HG03521 (cell line): ENCODE measurements at regions not wholly inside any gene's neighbourhood (a gene's known extent, or its start where the extent isn't known, plus 50 kb on each side); places are given as distances from the start of the nearest gene placed in this dataset.

Experiments
- ATAC-seq: cut with Tn5 transposase; IDR thresholded peaks from one replicate; pipeline ENCODE4 v1.9.1; 2021; ENCODE audit warnings: mild to moderate bottlenecking, moderate library complexity; ENCODE audit not compliant: unreplicated experiment

DNA sequence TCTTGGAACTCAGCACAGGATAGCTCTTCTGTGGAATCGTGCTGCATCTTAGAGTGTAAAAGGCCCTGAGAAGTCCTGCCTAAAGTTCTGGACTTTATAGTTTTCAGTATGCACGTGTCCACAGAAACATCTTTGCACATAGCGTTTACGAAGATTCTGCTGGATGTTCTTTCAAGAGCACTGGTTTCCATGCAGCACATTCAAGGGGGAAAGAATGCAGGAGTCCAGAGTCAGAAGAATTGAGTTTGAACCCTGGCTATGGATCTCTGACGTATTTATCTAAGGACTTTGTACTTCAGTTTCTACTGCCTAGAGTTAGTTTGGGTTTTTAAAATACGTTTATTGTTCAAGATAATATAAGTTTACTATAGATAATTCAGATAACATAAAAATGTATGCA lies 282.8 kb upstream of the ZMIZ1 start:
- ATAC-seq: no peak

DNA sequence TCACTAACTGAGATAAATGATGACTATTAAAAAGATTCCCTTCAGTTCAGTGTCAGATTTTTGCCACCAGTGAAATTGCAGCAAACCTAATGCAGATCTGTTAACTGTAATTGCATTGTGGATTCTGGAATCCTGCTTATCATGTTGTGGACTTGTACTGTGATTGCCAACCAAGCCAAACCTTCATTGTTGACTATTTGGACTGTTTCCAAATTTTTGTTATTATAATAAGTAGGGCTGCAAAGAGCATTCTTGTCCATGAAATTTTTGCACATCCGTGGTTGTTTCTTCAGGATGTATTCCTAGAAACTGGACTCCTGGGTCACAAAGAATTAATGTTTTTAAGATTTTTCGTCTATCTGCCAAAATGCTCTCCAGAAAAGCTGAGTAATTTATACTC lies 281.6 kb upstream of the ZMIZ1 start:
- ATAC-seq: no peak

DNA sequence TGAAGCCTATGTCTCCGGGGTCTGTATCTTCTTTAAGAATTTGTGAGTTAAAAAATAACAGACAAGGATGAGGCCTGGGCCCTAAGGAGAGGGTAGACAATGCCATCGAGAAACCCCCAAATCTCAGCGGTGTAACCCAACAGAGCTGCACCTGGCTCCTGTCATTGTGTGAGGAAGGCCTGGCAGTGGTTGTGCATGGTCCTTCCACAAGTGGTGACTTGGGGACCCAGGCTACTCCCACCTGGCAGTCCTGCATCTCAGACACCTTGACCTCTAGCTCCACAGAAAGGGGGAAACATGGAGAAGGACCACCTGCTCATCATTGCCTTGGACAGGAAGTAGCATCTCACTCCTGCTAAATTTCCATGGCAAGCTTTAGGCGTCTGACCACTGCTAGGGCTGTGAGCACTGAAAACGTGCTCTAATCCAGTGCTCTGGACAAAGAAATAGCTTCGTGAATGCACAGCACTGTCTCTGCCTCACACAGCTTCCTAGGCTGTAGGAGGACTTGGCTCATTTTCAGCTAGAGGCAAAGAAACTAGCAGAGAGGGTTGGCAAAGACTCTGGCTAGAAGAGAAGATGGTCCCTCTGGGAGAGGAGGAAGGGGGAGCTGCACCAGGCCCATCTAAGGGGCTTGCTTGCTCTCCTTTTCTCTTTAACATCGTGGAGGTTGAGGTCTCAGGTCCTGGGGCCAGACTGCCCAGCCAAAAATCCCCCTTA lies 273.9 kb upstream of the ZMIZ1 start:
- ATAC-seq: no peak

DNA sequence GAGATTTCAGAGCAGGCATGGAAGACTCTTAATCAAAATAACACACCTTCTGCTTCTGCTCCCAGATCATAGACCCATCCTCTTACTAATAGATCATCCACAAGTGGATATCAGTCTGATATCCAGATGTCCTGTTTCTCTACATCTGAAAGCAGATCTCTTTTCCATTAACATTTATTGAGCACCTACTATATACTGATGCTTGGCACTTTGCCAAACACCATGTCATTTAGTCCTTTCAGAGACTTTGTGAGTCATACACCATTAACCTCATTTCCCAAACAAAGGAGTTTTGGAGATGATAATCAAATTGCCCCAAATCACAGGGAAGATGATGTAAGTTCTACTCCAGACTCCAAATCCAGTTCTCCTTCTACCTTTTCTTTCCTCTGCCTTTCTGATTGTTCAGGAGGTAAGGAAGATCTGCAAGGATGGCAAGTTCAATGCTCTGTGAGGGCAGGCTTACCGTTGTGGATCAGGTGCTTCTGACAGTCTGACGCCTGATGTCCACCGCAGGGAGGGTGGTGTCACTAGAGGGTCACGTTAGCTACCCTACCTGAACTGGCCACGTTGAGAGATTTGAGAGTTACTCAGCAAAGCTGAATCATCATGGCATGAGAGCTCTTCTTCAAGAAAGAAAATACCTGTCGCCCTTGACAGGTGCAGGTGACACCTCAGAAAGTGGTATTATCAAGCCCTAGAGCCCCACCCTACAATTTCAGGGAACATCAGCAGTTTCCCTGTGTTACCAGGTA lies 269.6 kb upstream of the ZMIZ1 start:
- ATAC-seq: no peak

DNA sequence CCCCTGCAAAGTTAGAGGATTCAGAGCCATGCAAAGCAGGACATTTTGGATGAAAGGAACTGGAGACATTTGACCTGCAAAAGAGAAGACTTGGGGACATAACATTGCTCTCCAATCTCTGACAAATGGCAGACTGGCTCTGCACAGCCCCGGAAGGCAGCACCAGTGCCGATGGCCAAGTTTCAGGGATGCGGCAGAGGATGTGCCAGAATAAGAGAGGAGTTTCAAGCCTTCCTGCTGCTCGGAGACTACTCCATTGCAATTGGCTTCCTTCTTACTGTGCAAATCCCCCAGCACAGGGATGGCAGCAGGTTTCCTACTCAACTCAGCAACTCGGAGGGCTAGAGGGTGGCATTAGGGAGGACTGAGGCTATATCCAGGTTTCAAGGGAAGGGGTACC lies 268.8 kb upstream of the ZMIZ1 start:
- ATAC-seq: no peak

DNA sequence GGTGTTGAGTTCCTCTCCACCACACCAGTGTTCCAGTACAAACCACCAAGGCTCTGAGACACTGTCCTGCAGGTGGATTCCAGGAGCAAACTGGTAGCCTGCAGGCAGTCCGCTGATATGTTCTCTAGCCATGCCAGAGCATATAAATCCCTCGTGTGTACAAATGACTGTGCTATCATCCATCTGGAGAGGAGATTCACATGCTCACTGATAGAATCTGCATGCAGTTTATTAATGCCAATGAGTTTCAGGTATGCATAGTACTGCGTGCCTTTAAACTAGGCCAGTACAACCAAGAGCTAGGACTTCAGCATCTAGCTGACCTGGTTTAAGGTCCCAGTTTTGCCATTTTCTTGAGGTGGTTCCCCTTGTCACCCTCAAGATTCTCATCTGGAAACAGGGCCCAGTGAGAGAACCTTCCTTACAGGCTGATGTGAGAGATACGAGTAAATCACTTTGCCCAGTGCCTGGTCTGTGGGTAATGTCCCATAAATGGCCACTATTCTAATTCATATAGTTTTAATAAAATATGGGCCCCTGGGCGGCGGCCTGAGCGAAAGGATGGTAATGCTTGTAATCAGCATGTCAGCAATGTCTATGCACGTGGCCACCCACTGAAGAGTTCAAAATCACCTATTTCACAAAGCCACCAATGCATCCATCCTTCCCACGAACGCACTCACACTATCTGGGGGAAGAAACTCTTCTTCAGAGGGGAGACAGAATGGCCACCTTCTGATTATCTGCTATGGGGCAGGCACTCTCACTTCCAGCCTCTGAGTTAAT lies 268.0 kb upstream of the ZMIZ1 start:
- ATAC-seq: no peak

DNA sequence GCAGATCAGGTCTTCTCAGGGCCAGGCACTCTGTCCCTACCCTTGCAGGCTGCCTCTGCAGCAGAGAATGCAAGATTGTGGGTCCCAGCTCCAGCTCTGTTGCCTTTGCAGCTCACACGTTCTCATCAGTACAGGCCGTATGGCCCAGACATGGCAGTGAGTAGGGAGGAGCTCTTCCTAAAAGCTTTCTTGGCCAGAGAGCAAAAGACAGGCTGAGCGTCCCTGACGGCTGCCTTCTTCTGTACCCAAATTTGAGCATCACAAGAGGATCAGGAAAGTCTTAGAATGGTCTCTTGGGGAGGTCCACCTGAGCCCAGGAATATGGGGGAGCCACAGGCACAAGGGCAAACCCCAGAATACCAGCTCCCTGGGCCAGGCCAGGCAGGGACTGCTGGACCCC lies 266.3 kb upstream of the ZMIZ1 start:
- no peak for ATAC-seq

DNA sequence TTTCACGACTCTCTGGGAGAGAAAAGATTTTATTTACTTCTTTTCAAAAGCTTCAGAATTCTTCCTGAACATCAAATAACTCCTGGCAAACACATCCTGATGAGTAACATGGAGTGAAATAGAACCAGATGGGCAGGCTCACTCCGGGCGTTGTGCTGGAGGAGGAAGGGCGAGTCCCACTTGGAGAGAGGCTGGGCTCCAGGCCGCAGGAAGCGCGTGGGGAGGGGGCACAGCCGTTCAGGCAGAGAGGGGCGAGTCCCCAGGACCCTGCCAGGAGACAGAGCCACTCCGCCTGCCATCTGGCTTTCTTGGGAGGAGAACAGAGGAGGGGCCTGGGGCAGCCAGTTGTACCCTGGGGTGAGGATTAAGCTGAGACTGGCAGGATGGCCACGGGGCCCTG lies 265.9 kb upstream of the ZMIZ1 start:
- ATAC-seq: no peak

DNA sequence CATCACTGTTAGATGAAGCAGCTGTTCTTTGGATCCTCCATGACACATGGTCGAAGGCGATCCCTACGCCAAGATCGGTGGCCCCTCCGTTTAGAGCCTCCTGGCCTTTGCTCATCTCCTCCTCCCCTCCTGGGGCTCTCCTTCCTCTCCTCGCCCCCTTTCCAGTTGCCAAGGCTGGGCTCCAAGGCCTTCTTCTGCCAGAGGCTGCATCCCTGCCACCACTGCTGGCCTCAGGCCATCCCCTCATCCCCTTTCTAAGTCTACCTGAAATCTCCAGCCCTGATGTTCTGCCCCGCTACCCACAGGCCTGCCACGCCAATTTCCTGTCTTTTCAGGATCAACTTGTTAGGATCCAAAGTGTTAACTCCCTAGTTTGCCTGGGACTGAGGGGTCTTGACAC lies 265.1 kb upstream of the ZMIZ1 start:
- ATAC-seq: no peak

DNA sequence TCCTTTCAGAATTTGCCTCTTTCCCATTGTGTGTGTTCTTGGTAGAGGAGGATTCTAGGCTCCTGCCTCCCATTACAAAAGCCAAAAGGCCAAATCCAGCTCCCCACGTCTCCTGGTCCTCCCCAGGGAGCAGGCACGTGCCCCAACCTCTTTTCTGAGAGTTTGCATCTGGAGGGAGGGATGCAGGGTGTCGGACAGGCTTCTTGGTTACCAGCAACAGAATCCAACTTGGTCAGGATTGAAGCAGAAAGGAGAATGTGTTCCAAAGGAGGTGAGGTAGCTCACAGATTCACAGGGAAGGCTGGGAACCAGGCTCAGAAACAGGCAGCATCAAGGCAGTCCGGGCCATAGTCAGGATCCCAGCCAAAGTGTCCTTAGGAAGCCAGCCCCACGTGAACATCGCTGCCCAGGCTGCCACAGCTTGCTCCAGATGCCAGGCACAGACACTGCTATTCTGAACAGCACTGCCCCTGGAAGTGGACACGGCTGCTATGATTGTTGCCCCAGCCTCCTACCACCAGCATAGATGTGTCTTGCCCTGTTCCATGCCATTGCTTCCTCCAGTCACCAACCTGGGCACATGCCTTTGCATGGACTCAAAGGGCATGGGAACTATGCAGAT lies 264.2 kb upstream of the ZMIZ1 start:
- ATAC-seq: no peak

DNA sequence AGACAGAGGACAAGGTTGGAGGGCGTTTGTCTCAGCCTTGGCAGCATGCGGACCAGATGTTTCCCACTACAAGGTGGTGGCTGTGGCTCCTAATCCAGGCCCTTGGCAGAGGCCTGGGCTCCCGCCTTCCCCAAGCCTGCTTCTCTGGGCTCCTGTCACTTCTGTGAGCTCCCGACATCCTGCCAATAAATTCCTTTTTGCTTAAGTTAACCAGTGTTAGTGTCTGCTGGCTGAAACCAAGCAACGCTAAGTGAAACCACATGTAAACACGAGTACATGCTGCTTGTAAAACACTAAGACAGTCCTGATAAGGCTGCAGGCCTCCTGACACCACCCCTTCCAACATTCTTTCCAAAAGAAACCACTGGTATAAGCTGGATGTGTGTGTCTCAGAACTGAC lies 263.6 kb upstream of the ZMIZ1 start:
- ATAC-seq: no peak

DNA sequence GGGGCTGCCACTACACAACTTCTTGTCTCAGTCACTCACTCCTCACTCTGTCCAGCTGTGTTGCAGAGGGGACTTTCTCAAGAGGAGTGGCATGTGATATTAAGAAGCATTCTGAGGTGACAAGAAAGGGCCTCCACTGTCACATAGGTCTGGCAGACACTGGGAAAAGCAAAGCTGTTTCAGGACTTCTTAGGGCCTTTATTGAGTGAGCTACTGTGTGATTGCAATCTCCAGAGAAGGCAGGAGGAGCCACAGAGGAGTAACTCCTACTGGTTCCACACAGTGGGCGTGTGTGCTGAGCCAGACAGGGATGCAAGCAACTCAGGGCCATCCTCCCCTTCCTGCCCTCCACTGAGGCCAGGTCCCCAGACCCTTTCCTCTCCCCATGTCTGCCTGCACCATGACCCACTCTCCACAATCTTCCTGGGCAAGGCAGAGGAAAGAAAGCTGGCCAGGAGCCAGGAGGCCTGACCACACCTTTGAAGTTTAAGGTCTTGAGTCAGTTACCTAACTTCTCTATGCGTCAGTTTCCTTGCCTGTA lies 262.0 kb upstream of the ZMIZ1 start:
- ATAC-seq: no peak

DNA sequence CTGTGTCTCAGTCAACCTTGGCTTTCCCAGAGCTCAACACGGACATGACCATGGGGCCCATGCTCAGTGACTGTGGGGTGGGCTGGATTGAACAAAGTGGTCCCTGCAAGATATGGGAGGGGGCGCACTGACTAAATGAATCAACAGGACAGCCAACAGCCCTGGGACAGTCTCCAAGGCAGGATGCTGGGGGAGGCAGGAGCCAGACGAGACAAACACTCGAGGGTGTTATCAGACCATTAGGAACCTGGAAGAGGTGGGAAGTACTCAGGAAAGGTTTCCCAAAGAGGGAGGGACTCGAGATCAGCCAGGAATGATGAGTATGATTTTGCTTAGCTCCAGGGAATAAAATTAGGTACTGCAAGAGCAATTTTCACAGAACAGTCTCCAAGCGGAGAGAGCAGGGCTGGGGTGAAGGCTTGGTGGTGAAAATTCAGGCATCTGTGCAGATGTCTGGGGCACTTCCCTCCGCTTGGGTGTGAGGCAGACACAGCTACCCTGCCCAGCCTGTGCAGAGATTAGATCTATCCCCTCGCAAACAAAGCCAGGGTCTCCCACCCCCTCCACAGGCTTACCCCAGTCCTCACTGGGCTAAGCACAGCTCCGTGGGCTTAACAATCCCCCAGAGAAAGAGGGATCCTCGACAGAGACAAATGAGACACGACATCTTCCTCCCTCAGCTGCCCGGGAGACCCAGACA lies 261.1 kb upstream of the ZMIZ1 start:
- ATAC-seq: no peak

DNA sequence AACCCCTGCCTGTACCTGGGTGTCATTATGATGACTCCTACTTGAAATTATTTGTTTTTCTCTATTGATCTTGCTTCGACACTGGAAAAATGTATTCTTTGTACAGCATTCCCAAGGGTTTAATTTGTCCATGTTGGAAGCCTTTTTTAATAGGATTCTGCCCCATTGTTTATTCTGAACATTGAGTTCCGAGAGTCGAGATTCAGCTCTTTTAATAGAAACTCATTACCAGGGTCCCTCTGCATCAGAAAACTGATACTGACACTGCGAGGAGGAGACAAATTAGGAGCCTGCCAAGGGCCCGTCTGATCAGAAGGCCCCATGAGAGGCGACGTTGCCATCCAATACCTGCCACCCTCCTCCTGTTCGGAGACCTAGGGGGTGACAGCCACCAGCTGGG lies 260.5 kb upstream of the ZMIZ1 start:
- ATAC-seq: no peak

DNA sequence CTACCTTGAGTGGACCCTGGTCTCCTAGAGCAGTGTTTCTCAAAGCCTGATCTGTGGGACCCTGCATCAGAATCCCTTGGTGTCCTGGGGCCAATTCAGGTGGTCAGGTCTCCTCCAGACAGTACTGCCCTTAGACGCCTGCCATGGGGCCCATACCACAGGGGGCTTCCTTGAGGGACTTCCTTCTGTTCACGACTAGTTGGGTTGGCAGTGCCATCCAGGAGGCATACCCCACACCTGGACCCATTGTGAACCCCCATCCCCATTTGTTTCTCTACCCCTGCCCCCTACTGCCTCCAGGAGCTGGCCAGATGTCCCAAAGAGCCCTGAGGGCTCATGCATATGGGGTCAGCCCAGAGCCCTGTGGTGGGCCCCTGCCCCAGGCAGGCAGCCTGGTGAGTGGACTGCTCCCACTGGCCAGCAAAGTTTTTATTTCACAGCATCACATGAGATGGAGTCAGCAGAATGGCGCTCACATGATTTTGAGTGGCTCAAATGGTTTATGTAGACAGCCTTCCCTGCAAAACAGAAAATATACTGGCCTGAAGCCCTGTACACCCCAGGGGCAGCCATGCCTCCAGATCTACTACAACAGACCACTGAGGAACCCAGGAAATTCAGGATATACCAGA lies 259.9 kb upstream of the ZMIZ1 start:
- no peak for ATAC-seq

DNA sequence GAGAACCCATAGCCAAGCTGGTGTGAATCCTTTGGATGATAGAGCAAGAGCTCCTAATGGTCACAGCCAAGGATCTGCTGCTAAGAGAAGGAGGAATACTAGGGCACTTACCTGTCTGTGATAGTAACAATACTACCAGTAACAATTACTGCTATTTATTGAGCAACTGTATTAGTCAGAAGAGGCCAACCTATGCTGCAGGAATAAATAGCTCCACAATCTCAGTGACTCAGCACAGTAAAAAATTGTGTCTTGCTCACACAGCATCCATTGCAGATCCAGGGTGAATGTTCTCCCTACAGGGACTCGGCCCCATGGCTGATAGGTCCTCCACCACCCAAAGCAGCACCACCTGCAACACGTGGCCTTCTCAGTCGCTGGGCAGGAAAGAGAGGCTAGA lies 257.6 kb upstream of the ZMIZ1 start:
- ATAC-seq: no peak

DNA sequence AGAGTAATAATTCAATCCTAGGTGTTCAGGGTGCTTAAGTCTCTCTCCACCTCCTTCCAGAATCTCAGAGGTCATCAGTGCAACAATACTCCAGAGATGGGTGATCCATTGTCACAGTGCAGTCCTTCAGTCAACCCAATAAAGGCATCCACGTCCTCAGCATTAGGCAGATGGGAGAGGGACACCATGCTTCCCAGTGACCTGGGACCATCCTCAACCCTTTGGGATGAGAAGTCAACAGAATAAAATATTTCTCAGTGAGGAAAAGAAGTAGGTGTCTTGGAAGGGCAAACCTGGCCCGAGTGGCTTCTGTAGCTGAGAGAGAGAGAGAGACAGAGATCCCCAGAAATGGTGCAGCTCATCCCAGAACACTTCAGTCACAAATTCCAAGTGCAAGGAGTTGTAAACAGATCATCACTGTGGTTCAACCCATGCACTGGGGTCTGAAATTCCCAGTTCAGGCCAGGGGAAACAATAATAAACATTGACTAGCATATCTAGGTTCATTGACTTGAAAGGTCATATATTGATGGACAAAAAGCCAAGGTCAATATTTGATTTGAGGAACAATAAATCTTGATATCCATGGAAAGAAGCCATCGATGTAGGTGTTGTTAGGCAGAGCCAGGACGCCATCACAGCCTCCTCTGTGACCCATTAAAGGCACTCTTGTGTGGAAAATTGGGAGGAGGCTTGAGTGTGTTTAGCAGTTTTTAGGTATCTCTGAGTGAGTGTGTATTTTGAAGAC lies 256.0 kb upstream of the ZMIZ1 start:
- no peak for ATAC-seq

DNA sequence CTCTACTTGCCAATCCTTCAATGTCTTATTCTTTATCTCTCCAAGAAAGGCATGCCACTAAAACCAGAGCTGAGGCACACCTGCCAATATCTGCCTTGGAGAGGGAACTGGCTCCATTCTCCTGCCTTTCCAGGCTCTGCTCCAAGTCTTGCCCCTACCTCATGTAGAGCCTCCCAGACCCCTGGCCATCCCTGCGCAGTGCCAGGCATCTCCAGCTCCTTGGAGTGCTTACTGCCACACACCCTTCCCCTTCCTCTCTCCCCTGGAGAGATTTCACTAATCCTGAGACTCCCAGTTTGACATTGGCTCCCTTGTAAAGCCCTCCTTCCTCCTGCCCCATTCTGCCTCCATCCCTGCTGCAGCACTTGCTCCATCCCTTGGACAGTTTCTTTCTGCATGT lies 255.2 kb upstream of the ZMIZ1 start:
- no peak for ATAC-seq

DNA sequence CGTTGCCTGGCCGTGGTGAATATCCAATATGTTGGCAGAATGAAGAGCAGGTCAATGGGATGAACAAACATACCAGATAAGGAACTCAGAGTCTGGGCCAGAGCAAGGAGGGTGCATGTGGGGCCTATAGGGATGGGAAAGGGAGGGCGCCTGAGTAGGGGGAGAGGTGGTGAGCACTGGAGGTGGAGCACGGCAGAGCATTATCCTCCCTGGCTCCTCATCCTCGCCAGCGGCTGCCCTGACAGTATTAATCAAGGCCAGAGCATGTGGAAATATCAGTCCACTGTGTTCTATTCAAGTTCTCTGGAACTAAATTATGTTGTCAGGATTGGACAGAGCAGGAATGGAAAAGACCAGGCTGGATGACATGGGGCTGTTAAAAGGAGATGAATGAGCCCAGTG lies 254.8 kb upstream of the ZMIZ1 start:
- ATAC-seq: no peak
